ENCODE measurements at regions not wholly inside any gene's neighbourhood (a gene's known extent, or its start where the extent isn't known, plus 50 kb on each side); places are given as distances from the start of the nearest gene placed in this dataset.

- TF ChIP-seq POLR2A (IDR thresholded peaks at IDR 0.05) (no peak), CTCF (IDR thresholded peaks at IDR 0.05) (no peak)
Observed at GRCh38 chr11:45091563-45092403, 54.7 kb upstream of the PRDM11 start.

Data from ovary (tissue), 3 donors.